A549 (cell line): ENCODE measurements at regions not wholly inside any gene's neighbourhood (a gene's known extent, or its start where the extent isn't known, plus 50 kb on each side); places are given as distances from the start of the nearest gene placed in this dataset.

ENCODE experiments used
- CHD2 ChIP-seq: fragments of 150-350 bp; IDR thresholded peaks from 2 replicates; pipeline ENCODE4 v1.6.1; 2014; ENCODE audit warnings: low read length; ENCODE audit not compliant: partially characterized antibody
- CTCF ChIP-seq: fragments of >200 bp; sonication (Bioruptor Twin); formaldehyde crosslinking; IDR thresholded peaks from 3 replicates; pipeline ENCODE4 v1.5.1; 2016
- FOSL2 ChIP-seq, 2 experiments: fragments of 450-650 bp in 1 of 2; fragments of >200 bp in 1 of 2; sonication (Bioruptor Twin) in 1 of 2; formaldehyde crosslinking; IDR thresholded peaks; 2 replicates each; pipeline versions ENCODE4 v1.5.0 to v1.6.1; 2016 to 2020; ENCODE audit warnings: mild to moderate bottlenecking in 1 of 2, moderate library complexity in 1 of 2
- KDM1A ChIP-seq: fragments of 200-600 bp; sonication (generic); IDR thresholded peaks from 2 replicates; pipeline ENCODE4 v1.6.1; 2016; ENCODE audit warnings: low read depth, mild to moderate bottlenecking
- POLR2A ChIP-seq: IDR thresholded peaks from 2 replicates; pipeline ENCODE4 v1.6.1; 2012; ENCODE audit warnings: mild to moderate bottlenecking, low read length
- RAD21 ChIP-seq, 2 experiments: fragments of >200 bp in 1 of 2; sonication (Bioruptor Twin) in 1 of 2; formaldehyde crosslinking in 1 of 2; IDR thresholded peaks in 1 of 2; conservative IDR thresholded peaks in 1 of 2; 2 replicates in 1 of 2; 3 replicates in 1 of 2; pipeline ENCODE4 v1.6.1; 2012 to 2018; ENCODE audit warnings: inconsistent platforms in 1 of 2
- RFX5 ChIP-seq: fragments of 450-650 bp; IDR thresholded peaks from 2 replicates; pipeline ENCODE4 v1.7.1; 2014; ENCODE audit warnings: antibody characterized with exemption, mild to moderate bottlenecking, moderate library complexity

GRCh38 chr5:85628153-85628552 lies 989.6 kb upstream of the COX7C start:
- TF ChIP-seq CTCF (no peak), RAD21 (conservative IDR thresholded peaks at IDR 0.05 in 1 of 2, IDR thresholded peaks at IDR 0.05 in 1 of 2) (no peak), FOSL2 (IDR thresholded peaks at IDR 0.05) (no peak), FOSL2 (CRISPR knock-in tag; IDR thresholded peaks at IDR 0.05) (no peak), CHD2 (no peak), RFX5 (no peak), KDM1A (no peak), POLR2A (no peak)
